ENCODE measurements at regions not wholly inside any gene's neighbourhood (a gene's known extent, or its start where the extent isn't known, plus 50 kb on each side); places are given as distances from the start of the nearest gene placed in this dataset.
"Not testable (repeated sequence)": the region's sequence is repeated elsewhere in the genome, so short reads cannot be mapped to it uniquely, and the experiment has no call there.

DNA sequence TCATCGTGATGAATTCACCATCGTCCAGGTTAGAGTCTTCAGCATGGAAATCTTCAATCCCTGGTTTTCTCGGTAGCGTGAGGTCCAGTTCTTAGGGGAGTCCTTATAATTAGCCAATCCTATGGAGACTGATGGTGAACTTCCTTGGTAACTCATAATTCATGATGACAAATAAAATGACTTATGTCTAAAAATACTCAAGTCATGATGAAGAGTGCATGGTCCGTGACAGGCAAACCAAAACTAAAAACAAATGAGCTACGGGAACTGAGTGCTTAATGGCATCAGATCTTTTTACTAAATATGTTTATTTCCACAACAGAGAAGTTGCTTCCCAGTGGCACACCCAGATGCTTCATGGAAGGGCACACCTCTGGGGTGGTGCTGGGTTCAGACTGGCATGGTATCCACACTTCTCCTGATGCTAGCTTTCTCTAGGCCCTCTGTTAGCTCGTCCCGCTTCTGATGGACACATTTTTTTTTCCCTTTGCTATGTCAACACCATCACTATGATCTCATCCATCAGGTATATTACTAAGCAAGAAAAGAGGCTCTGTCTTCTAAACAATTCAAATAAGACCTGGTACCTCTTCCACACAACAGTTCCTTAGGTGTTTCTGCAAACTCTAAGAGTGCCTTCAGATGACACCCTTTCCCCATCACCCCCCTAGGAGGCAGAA lies 92.8 kb upstream of the NEDD4L start:
- no peak for TF ChIP-seq CTCF (IDR thresholded peaks at IDR 0.05; ENCODE audit: unreplicated experiment)
- Mint-ChIP-seq H3K36me3 (ENCODE audit: insufficient read depth, unreplicated experiment) (no peaks in the 10 kb centered on the region), H3K27ac (ENCODE audit: low read depth, unreplicated experiment) (no peak overlapping the region), H3K9me3 (ENCODE audit: unreplicated experiment) (no peaks in the 10 kb centered on the region), H3K27me3 (ENCODE audit: insufficient read depth, unreplicated experiment) (no peaks in the 10 kb centered on the region), H3K4me3 (ENCODE audit: unreplicated experiment) (no peak overlapping the region), H3K4me1 (ENCODE audit: insufficient read depth, unreplicated experiment) (no peaks in the 10 kb centered on the region)
- ChIA-PET CTCF (interaction anchor here (0.6 to 1.2 kb wide), 6 partner anchors 10 to 69 kb away, joined by 3 to 5 read pairs (median 4); no protein-coding TSS in a partner anchor), POLR2A (interaction anchor here (0.7 to 2.2 kb wide), 3 partner anchors 8 to 213 kb away, joined by 3 to 6 read pairs (median 4); no protein-coding TSS in a partner anchor)
- no TSS peak for BruUV-seq (replicated peaks)
- intact Hi-C loops (cut with micrococcal nuclease), result no loop called here
- DNase-seq (ENCODE audit: unreplicated experiment), result no peak

DNA sequence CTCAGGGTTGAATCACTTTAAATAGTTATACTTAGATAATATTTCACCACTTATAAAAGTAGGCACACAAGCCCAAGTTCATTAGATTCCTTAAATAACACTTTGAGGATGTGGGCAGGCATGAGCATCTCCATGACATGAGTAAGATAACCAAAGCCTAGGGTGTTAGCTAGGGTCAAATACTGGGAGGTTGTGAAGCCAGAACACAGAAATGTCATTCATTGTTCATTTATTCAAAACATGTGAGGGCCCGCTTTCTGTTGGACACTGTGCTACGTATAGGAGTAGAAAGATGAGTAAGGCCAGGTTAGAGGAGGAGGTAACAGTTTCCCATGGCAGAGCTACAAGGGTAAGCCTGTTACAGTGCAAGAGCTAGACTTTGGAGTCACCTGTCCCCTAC lies 93.5 kb upstream of the NEDD4L start:
- no peak for DNase-seq (ENCODE audit: unreplicated experiment)
- no peaks in the 10 kb centered on the region for H3K9me3 Mint-ChIP-seq (ENCODE audit: unreplicated experiment)
- TF ChIP-seq CTCF (IDR thresholded peaks at IDR 0.05; ENCODE audit: unreplicated experiment), result no peak
- no peak overlapping the region for H3K27ac Mint-ChIP-seq (ENCODE audit: low read depth, unreplicated experiment)
- ChIA-PET POLR2A (interaction anchor here (0.6 to 2.2 kb wide), 2 partner anchors 9 to 24 kb away, joined by 3 to 6 read pairs; no protein-coding TSS in a partner anchor), CTCF (interaction anchor here (0.7 to 1.2 kb wide), 3 partner anchors 9 to 68 kb away, joined by 3 to 4 read pairs (median 4); no protein-coding TSS in a partner anchor)
- H3K4me1 Mint-ChIP-seq (ENCODE audit: insufficient read depth, unreplicated experiment), result no peaks in the 10 kb centered on the region
- intact Hi-C loops (cut with micrococcal nuclease), result no loop called here
- no peaks in the 10 kb centered on the region for H3K27me3 Mint-ChIP-seq (ENCODE audit: insufficient read depth, unreplicated experiment)
- BruUV-seq (replicated peaks), result no TSS peak
- H3K4me3 Mint-ChIP-seq (ENCODE audit: unreplicated experiment), result no peak overlapping the region
- H3K36me3 Mint-ChIP-seq (ENCODE audit: insufficient read depth, unreplicated experiment), result no peaks in the 10 kb centered on the region

DNA sequence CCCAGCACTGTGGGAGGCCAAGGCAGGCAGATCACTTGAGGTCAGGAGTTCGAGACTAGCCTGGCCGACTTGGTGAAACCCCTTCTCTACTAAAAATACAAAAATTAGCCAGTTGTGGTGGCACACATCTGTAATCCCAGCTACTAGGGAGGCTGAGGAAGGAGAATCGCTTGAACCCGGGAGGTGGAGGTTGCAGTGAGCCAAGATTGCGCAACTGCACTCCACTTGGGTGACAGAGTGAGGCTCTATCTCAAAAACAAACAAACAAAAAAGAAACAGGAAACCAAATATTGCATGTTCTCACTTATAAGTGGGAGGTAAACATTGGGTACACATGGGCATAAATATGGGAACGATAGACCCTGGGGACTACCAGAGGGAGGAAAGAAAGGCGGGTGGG lies 94.7 kb upstream of the NEDD4L start:
- H3K4me3 Mint-ChIP-seq (ENCODE audit: unreplicated experiment); intact Hi-C loops (cut with micrococcal nuclease); DNase-seq (ENCODE audit: unreplicated experiment); H3K27ac Mint-ChIP-seq (ENCODE audit: low read depth, unreplicated experiment); BruUV-seq (replicated peaks); H3K27me3 Mint-ChIP-seq (ENCODE audit: insufficient read depth, unreplicated experiment); H3K9me3 Mint-ChIP-seq (ENCODE audit: unreplicated experiment); H3K4me1 Mint-ChIP-seq (ENCODE audit: insufficient read depth, unreplicated experiment); H3K36me3 Mint-ChIP-seq (ENCODE audit: insufficient read depth, unreplicated experiment): not testable (repeated sequence)
- POLR2A ChIA-PET, result interaction anchor here (0.7 to 2.2 kb wide), 2 partner anchors 10 to 103 kb away, joined by 4 to 6 read pairs; no protein-coding TSS in a partner anchor
- CTCF ChIA-PET, result interaction anchor here (0.8 to 2.5 kb wide), 4 partner anchors 10 to 67 kb away, joined by 3 to 11 read pairs (median 3); no protein-coding TSS in a partner anchor

GRCh38 chr18:57947117-57947516 lies 96.9 kb upstream of the NEDD4L start:
- intact Hi-C loops (cut with micrococcal nuclease), result no loop called here
- ChIA-PET POLR2A (interaction anchor here (0.6 to 2.0 kb wide), 14 partner anchors 10 to 325 kb away, joined by 3 to 9 read pairs (median 4); partner anchors contain the start of gene NARS1), CTCF (interaction anchor here (0.6 to 2.5 kb wide), 4 partner anchors 12 to 188 kb away, joined by 3 to 11 read pairs (median 4); no protein-coding TSS in a partner anchor)
- no peak for TF ChIP-seq CTCF (IDR thresholded peaks at IDR 0.05; ENCODE audit: unreplicated experiment)
- Mint-ChIP-seq H3K36me3 (ENCODE audit: insufficient read depth, unreplicated experiment) (no peaks in the 10 kb centered on the region), H3K27ac (ENCODE audit: low read depth, unreplicated experiment) (no peak overlapping the region), H3K4me1 (ENCODE audit: insufficient read depth, unreplicated experiment) (peaks cover 17% of the 10 kb centered on the region), H3K4me3 (ENCODE audit: unreplicated experiment) (no peak overlapping the region), H3K27me3 (ENCODE audit: insufficient read depth, unreplicated experiment) (no peaks in the 10 kb centered on the region), H3K9me3 (ENCODE audit: unreplicated experiment) (no peaks in the 10 kb centered on the region)
- DNase-seq (ENCODE audit: unreplicated experiment), result peak; percentile 83
- BruUV-seq (replicated peaks), result no TSS peak

Measured in MCF 10A (cell line).